A549 (cell line): ENCODE measurements at regions not wholly inside any gene's neighbourhood (a gene's known extent, or its start where the extent isn't known, plus 50 kb on each side); places are given as distances from the start of the nearest gene placed in this dataset.
"Not testable (repeated sequence)": the region's sequence is repeated elsewhere in the genome, so short reads cannot be mapped to it uniquely, and the experiment has no call there.

Experiments used
- CEBPB ChIP-seq, 2 experiments: fragments of >200 bp in 1 of 2; sonication (Bioruptor Twin) in 1 of 2; formaldehyde crosslinking in 1 of 2; IDR thresholded peaks; 2 replicates each; pipeline ENCODE4 v1.6.1; 2012 to 2016
- CHD2 ChIP-seq: fragments of 150-350 bp; IDR thresholded peaks from 2 replicates; pipeline ENCODE4 v1.6.1; 2014; ENCODE audit warnings: low read length; ENCODE audit not compliant: partially characterized antibody
- CHD4 ChIP-seq: fragments of 200-600 bp; sonication (generic); IDR thresholded peaks from 2 replicates; pipeline ENCODE4 v1.6.1; 2016; ENCODE audit warnings: antibody characterized with exemption, mild to moderate bottlenecking, borderline replicate concordance
- EP300 ChIP-seq, 2 experiments: fragments of >200 bp; sonication (Bioruptor Twin); formaldehyde crosslinking; IDR thresholded peaks; 2 replicates in 1 of 2; 3 replicates in 1 of 2; pipeline ENCODE4 v1.6.1; 2016 to 2017
- JUN ChIP-seq, 2 experiments: fragments of >200 bp; sonication (Bioruptor Twin); formaldehyde crosslinking; IDR thresholded peaks; 2 replicates in 1 of 2; 3 replicates in 1 of 2; pipeline ENCODE4 v1.6.1; 2016 to 2017
- MAZ ChIP-seq: fragments of 150-350 bp; IDR thresholded peaks from 2 replicates; pipeline ENCODE4 v1.6.1; 2014; ENCODE audit warnings: antibody characterized with exemption, low read depth, low read length, borderline replicate concordance
- NFE2L2 ChIP-seq: fragments of 150-350 bp; conservative IDR thresholded peaks from 2 replicates; pipeline ENCODE4 v1.6.1; 2014; ENCODE audit warnings: low read length
- POLR2A ChIP-seq: IDR thresholded peaks from 2 replicates; pipeline ENCODE4 v1.6.1; 2012; ENCODE audit warnings: mild to moderate bottlenecking, low read length
- RAD21 ChIP-seq, 2 experiments: fragments of >200 bp in 1 of 2; sonication (Bioruptor Twin) in 1 of 2; formaldehyde crosslinking in 1 of 2; IDR thresholded peaks in 1 of 2; conservative IDR thresholded peaks in 1 of 2; 2 replicates in 1 of 2; 3 replicates in 1 of 2; pipeline ENCODE4 v1.6.1; 2012 to 2018; ENCODE audit warnings: inconsistent platforms in 1 of 2
- SMC3 ChIP-seq: fragments of >200 bp; sonication (Bioruptor Twin); formaldehyde crosslinking; IDR thresholded peaks from 3 replicates; pipeline ENCODE4 v1.6.1; 2018; ENCODE audit warnings: inconsistent platforms
- ZC3H11A ChIP-seq: fragments of 450-650 bp; IDR thresholded peaks from 2 replicates; pipeline ENCODE4 v1.6.1; 2014; ENCODE audit warnings: antibody characterized with exemption, mild to moderate bottlenecking
- TF ChIP-seq, protein P1 (sequence below): fragments of >200 bp; sonication (Bioruptor Twin); formaldehyde crosslinking; IDR thresholded peaks from 3 replicates; pipeline ENCODE4 v1.5.1; 2016

GRCh38 chr11:89585471-89585870 lies 94.3 kb upstream of the NOX4 start:
- TF ChIP-seq SMC3; CHD2; POLR2A; NFE2L2; RAD21 (conservative IDR thresholded peaks at IDR 0.05 in 1 of 2, IDR thresholded peaks at IDR 0.05 in 1 of 2); MAZ; CHD4; CEBPB (IDR thresholded peaks at IDR 0.05); ZC3H11A; EP300 (IDR thresholded peaks at IDR 0.05); JUN (IDR thresholded peaks at IDR 0.05): not testable (repeated sequence)
- TF ChIP-seq, protein P1, sequence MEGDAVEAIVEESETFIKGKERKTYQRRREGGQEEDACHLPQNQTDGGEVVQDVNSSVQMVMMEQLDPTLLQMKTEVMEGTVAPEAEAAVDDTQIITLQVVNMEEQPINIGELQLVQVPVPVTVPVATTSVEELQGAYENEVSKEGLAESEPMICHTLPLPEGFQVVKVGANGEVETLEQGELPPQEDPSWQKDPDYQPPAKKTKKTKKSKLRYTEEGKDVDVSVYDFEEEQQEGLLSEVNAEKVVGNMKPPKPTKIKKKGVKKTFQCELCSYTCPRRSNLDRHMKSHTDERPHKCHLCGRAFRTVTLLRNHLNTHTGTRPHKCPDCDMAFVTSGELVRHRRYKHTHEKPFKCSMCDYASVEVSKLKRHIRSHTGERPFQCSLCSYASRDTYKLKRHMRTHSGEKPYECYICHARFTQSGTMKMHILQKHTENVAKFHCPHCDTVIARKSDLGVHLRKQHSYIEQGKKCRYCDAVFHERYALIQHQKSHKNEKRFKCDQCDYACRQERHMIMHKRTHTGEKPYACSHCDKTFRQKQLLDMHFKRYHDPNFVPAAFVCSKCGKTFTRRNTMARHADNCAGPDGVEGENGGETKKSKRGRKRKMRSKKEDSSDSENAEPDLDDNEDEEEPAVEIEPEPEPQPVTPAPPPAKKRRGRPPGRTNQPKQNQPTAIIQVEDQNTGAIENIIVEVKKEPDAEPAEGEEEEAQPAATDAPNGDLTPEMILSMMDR, result not testable (repeated sequence)
